Esophagus squamous epithelium (tissue), 4 donors: ENCODE measurements at regions not wholly inside any gene's neighbourhood (a gene's known extent, or its start where the extent isn't known, plus 50 kb on each side); places are given as distances from the start of the nearest gene placed in this dataset.

Source experiments
- POLR2A ChIP-seq, 4 donors: fragments of 450-650 bp; IDR thresholded peaks; one replicate each; pipeline ENCODE4 v1.6.1; 2017; ENCODE audit warnings: antibody characterized with exemption in 4 of 4, mild to moderate bottlenecking in 4 of 4, moderate library complexity in 3 of 4
- TF ChIP-seq, protein P1 (sequence below), 6 experiments: fragments of 450-650 bp in 4 of 6; fragments of 200-600 bp in 2 of 6; sonication (generic) in 2 of 6; IDR thresholded peaks; one replicate each; pipeline ENCODE4 v1.5.1; 2016 to 2019; ENCODE audit warnings: antibody characterized with exemption in 6 of 6, mild to moderate bottlenecking in 4 of 6, moderate library complexity in 4 of 6

DNA sequence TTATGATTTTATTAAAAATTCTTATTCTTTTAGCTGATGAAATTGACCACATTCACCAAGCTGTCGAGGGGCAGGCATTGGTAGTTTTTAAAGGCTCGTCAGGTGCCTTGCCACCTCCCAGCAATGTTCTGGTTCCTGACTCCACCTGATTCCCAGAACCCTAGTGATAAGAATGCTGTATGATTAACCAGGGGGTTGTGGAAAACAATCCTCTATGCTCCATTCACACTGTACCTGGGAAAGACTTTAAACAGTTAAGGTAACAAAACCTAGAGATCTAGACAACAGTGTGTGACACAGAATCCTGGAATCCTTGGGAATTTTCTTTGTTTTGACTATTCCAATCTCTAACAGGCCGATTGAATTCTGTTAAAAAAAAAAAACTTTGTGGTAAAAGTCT, 165.7 kb upstream of the OLIG3 start:
- no peak for TF ChIP-seq POLR2A (IDR thresholded peaks at IDR 0.05)
- TF ChIP-seq, protein P1, sequence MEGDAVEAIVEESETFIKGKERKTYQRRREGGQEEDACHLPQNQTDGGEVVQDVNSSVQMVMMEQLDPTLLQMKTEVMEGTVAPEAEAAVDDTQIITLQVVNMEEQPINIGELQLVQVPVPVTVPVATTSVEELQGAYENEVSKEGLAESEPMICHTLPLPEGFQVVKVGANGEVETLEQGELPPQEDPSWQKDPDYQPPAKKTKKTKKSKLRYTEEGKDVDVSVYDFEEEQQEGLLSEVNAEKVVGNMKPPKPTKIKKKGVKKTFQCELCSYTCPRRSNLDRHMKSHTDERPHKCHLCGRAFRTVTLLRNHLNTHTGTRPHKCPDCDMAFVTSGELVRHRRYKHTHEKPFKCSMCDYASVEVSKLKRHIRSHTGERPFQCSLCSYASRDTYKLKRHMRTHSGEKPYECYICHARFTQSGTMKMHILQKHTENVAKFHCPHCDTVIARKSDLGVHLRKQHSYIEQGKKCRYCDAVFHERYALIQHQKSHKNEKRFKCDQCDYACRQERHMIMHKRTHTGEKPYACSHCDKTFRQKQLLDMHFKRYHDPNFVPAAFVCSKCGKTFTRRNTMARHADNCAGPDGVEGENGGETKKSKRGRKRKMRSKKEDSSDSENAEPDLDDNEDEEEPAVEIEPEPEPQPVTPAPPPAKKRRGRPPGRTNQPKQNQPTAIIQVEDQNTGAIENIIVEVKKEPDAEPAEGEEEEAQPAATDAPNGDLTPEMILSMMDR (IDR thresholded peaks at IDR 0.05): no peak
